OCI-LY7 (cell line): ENCODE measurements at regions not wholly inside any gene's neighbourhood (a gene's known extent, or its start where the extent isn't known, plus 50 kb on each side); places are given as distances from the start of the nearest gene placed in this dataset.

Experiments
- CTCF ChIP-seq: fragments of 200-600 bp; sonication (generic); conservative IDR thresholded peaks from 2 replicates; pipeline ENCODE4 v1.5.1; 2014; ENCODE audit warnings: mild to moderate bottlenecking, antibody characterized with exemption, low read length, moderate library complexity, mixed read lengths
- EZH2phosphoT487 ChIP-seq: fragments of 200-600 bp; sonication (generic); IDR thresholded peaks from 2 replicates; pipeline ENCODE4 v1.6.1; 2018; ENCODE audit warnings: low read depth, borderline replicate concordance, mild to moderate bottlenecking, mixed run types, antibody characterized with exemption, low read length, moderate library complexity, mixed read lengths

- TF ChIP-seq CTCF (no peak), EZH2phosphoT487 (no peak)
Observed at GRCh38 chr18:28984731-28985130, 807.8 kb upstream of the CDH2 start.
